ENCODE measurements at regions not wholly inside any gene's neighbourhood (a gene's known extent, or its start where the extent isn't known, plus 50 kb on each side); places are given as distances from the start of the nearest gene placed in this dataset.
"Not testable (repeated sequence)": the region's sequence is repeated elsewhere in the genome, so short reads cannot be mapped to it uniquely, and the experiment has no call there.

GRCh38 chrX:47776292-47777006, 60.3 kb upstream of the ZNF81 start:
- no peak for DNase-seq
- H3K4me1 Mint-ChIP-seq, result peaks cover 2% of the 10 kb centered on the region
- no peak overlapping the region for H3K27ac Mint-ChIP-seq
- H3K9me3 Mint-ChIP-seq, result no peaks in the 10 kb centered on the region
- no peaks in the 10 kb centered on the region for H3K36me3 Mint-ChIP-seq (ENCODE audit: low read depth)
- ATAC-seq, result no peak
- H3K4me3 Mint-ChIP-seq, result no peak overlapping the region
- peaks cover 5% of the 10 kb centered on the region for H3K27me3 Mint-ChIP-seq

- Mint-ChIP-seq H3K27ac (no peak overlapping the region), H3K9me3 (no peaks in the 10 kb centered on the region), H3K36me3 (ENCODE audit: low read depth) (no peaks in the 10 kb centered on the region), H3K4me3 (no peak overlapping the region), H3K4me1 (no peaks in the 10 kb centered on the region), H3K27me3 (peaks cover 12% of the 10 kb centered on the region)
- DNase-seq (no peak), ATAC-seq (no peak)
Observed at GRCh38 chrX:47772764-47773163, 63.9 kb upstream of the ZNF81 start.

- Mint-ChIP-seq H3K36me3 (ENCODE audit: low read depth) (no peaks in the 10 kb centered on the region), H3K9me3 (no peaks in the 10 kb centered on the region), H3K4me3 (no peak overlapping the region), H3K27me3 (peaks cover 12% of the 10 kb centered on the region), H3K4me1 (no peaks in the 10 kb centered on the region), H3K27ac (no peak overlapping the region)
- no peak for ATAC-seq
- no peak for DNase-seq
Observed at GRCh38 chrX:47771473-47771872, 65.2 kb upstream of the ZNF81 start.

- not testable (repeated sequence) for H3K4me3 Mint-ChIP-seq; DNase-seq; H3K27me3 Mint-ChIP-seq; ATAC-seq; H3K9me3 Mint-ChIP-seq; H3K4me1 Mint-ChIP-seq; H3K36me3 Mint-ChIP-seq (ENCODE audit: low read depth); H3K27ac Mint-ChIP-seq
Observed at GRCh38 chrX:47762826-47763225, 73.9 kb upstream of the ZNF81 start.

GRCh38 chrX:47752685-47753084, 84.0 kb upstream of the ZNF81 start:
- Mint-ChIP-seq H3K36me3 (ENCODE audit: low read depth) (no peaks in the 10 kb centered on the region), H3K27ac (no peak overlapping the region), H3K4me3 (no peak overlapping the region), H3K27me3 (no peaks in the 10 kb centered on the region), H3K4me1 (no peaks in the 10 kb centered on the region), H3K9me3 (no peaks in the 10 kb centered on the region)
- ATAC-seq (no peak), DNase-seq (no peak)

- Mint-ChIP-seq H3K36me3 (ENCODE audit: low read depth) (no peaks in the 10 kb centered on the region), H3K9me3 (no peaks in the 10 kb centered on the region), H3K27ac (no peak overlapping the region), H3K27me3 (peaks cover 2% of the 10 kb centered on the region), H3K4me3 (no peak overlapping the region), H3K4me1 (no peaks in the 10 kb centered on the region)
- DNase-seq, result peak; percentile 34
- ATAC-seq, result no peak
Observed at GRCh38 chrX:47751670-47752069, 85.0 kb upstream of the ZNF81 start.

GRCh38 chrX:47749185-47749967, 87.3 kb upstream of the ZNF81 start:
- no peaks in the 10 kb centered on the region for H3K36me3 Mint-ChIP-seq (ENCODE audit: low read depth)
- no peaks in the 10 kb centered on the region for H3K4me1 Mint-ChIP-seq
- no peak overlapping the region for H3K4me3 Mint-ChIP-seq
- peaks cover 2% of the 10 kb centered on the region for H3K27me3 Mint-ChIP-seq
- H3K9me3 Mint-ChIP-seq, result no peaks in the 10 kb centered on the region
- no peak for DNase-seq
- no peak for ATAC-seq
- H3K27ac Mint-ChIP-seq, result no peak overlapping the region

GRCh38 chrX:47748576-47748975, 88.1 kb upstream of the ZNF81 start:
- H3K4me1 Mint-ChIP-seq, result no peaks in the 10 kb centered on the region
- H3K27ac Mint-ChIP-seq, result no peak overlapping the region
- DNase-seq (no peak), ATAC-seq (no peak)
- no peak overlapping the region for H3K4me3 Mint-ChIP-seq
- no peaks in the 10 kb centered on the region for H3K36me3 Mint-ChIP-seq (ENCODE audit: low read depth)
- no peaks in the 10 kb centered on the region for H3K9me3 Mint-ChIP-seq
- peaks cover 2% of the 10 kb centered on the region for H3K27me3 Mint-ChIP-seq

GRCh38 chrX:47746446-47746845, 87.5 kb upstream of the UXT start:
- Mint-ChIP-seq H3K4me3 (no peak overlapping the region), H3K27ac (no peak overlapping the region), H3K36me3 (ENCODE audit: low read depth) (no peaks in the 10 kb centered on the region), H3K4me1 (no peaks in the 10 kb centered on the region), H3K27me3 (peaks cover 2% of the 10 kb centered on the region), H3K9me3 (no peaks in the 10 kb centered on the region)
- DNase-seq (no peak), ATAC-seq (no peak)

- peaks cover 2% of the 10 kb centered on the region for H3K27me3 Mint-ChIP-seq
- ATAC-seq (no peak), DNase-seq (no peak)
- no peaks in the 10 kb centered on the region for H3K9me3 Mint-ChIP-seq
- H3K4me1 Mint-ChIP-seq, result no peaks in the 10 kb centered on the region
- H3K36me3 Mint-ChIP-seq (ENCODE audit: low read depth), result no peaks in the 10 kb centered on the region
- no peak overlapping the region for H3K27ac Mint-ChIP-seq
- H3K4me3 Mint-ChIP-seq, result no peak overlapping the region
Observed at GRCh38 chrX:47745416-47745815, 86.4 kb upstream of the UXT start.

GRCh38 chrX:47743504-47743903, 84.5 kb upstream of the UXT start:
- H3K4me3 Mint-ChIP-seq, result no peak overlapping the region
- H3K27me3 Mint-ChIP-seq, result peaks cover 2% of the 10 kb centered on the region
- no peak for DNase-seq
- no peaks in the 10 kb centered on the region for H3K9me3 Mint-ChIP-seq
- H3K36me3 Mint-ChIP-seq (ENCODE audit: low read depth), result no peaks in the 10 kb centered on the region
- no peak overlapping the region for H3K27ac Mint-ChIP-seq
- no peak for ATAC-seq
- no peaks in the 10 kb centered on the region for H3K4me1 Mint-ChIP-seq

GRCh38 chrX:47738870-47739269, 79.9 kb upstream of the UXT start:
- ATAC-seq; DNase-seq; H3K27me3 Mint-ChIP-seq; H3K9me3 Mint-ChIP-seq; H3K4me3 Mint-ChIP-seq; H3K36me3 Mint-ChIP-seq (ENCODE audit: low read depth); H3K27ac Mint-ChIP-seq; H3K4me1 Mint-ChIP-seq: not testable (repeated sequence)

GRCh38 chrX:47723689-47724088, 64.7 kb upstream of the UXT start:
- ATAC-seq, result no peak
- no peak overlapping the region for H3K4me3 Mint-ChIP-seq
- peak; percentile 21 for DNase-seq
- no peaks in the 10 kb centered on the region for H3K4me1 Mint-ChIP-seq
- no peak overlapping the region for H3K27ac Mint-ChIP-seq
- H3K27me3 Mint-ChIP-seq, result no peaks in the 10 kb centered on the region
- no peaks in the 10 kb centered on the region for H3K36me3 Mint-ChIP-seq (ENCODE audit: low read depth)
- no peaks in the 10 kb centered on the region for H3K9me3 Mint-ChIP-seq

GRCh38 chrX:47723083-47723482, 64.1 kb upstream of the UXT start:
- Mint-ChIP-seq H3K9me3 (no peaks in the 10 kb centered on the region), H3K27ac (no peak overlapping the region), H3K4me3 (no peak overlapping the region), H3K36me3 (ENCODE audit: low read depth) (no peaks in the 10 kb centered on the region), H3K27me3 (no peaks in the 10 kb centered on the region), H3K4me1 (no peaks in the 10 kb centered on the region)
- no peak for ATAC-seq
- DNase-seq, result no peak

GRCh38 chrX:47722260-47722659, 63.3 kb upstream of the UXT start:
- no peak overlapping the region for H3K4me3 Mint-ChIP-seq
- no peaks in the 10 kb centered on the region for H3K27me3 Mint-ChIP-seq
- no peak overlapping the region for H3K27ac Mint-ChIP-seq
- ATAC-seq (no peak), DNase-seq (no peak)
- H3K36me3 Mint-ChIP-seq (ENCODE audit: low read depth), result no peaks in the 10 kb centered on the region
- no peaks in the 10 kb centered on the region for H3K4me1 Mint-ChIP-seq
- H3K9me3 Mint-ChIP-seq, result no peaks in the 10 kb centered on the region
